Colonic mucosa (tissue), 4 donors: ENCODE measurements at regions not wholly inside any gene's neighbourhood (a gene's known extent, or its start where the extent isn't known, plus 50 kb on each side); places are given as distances from the start of the nearest gene placed in this dataset.
A peak's percentile ranks its signal among the peaks of the same experiment; 100 is the strongest.

Source experiments
- DNase-seq: peaks from one replicate; pipeline ENCODE4 v3.0.0-alpha.2; 2020
- H3K27ac ChIP-seq: fragments of 200-600 bp; one replicate; pipeline ENCODE4 v1.8.0; 2021
- H3K27me3 ChIP-seq: fragments of 200-600 bp; one replicate; pipeline ENCODE4 v1.8.0; 2021
- H3K36me3 ChIP-seq: fragments of 200-600 bp; one replicate; pipeline ENCODE4 v1.8.0; 2021
- H3K4me1 ChIP-seq: fragments of 200-600 bp; one replicate; pipeline ENCODE4 v1.8.0; 2021; ENCODE audit warnings: mild to moderate bottlenecking
- H3K4me3 ChIP-seq: fragments of 200-600 bp; one replicate; pipeline ENCODE4 v1.8.0; 2021
- H3K9ac ChIP-seq, 2 donors: one replicate each; pipeline ENCODE4 v1.7.0; 2013; ENCODE audit warnings: control low read depth in 2 of 2, low read depth in 2 of 2, low read length in 2 of 2
- H3K9me3 ChIP-seq: fragments of 200-600 bp; one replicate; pipeline ENCODE4 v1.8.0; 2021
- CTCF ChIP-seq: fragments of 200-600 bp; IDR thresholded peaks from one replicate; pipeline ENCODE4 v1.8.0; 2022; ENCODE audit warnings: antibody characterized with exemption, mild to moderate bottlenecking
- intact Hi-C: fragments of 100-400 bp; cut with DNase I; formaldehyde crosslinking; loops from one replicate; pipeline ENCODE4 v1.14.1; 2022
- donor health status: healthy.
- donor health status: DM: no; HTN: no; CAD: no.
- donor health status: DM: no; HTN: no; CAD: no.

GRCh38 chr22:47465222-47465621, 702.8 kb downstream of the TBC1D22A start:
- H3K9me3 ChIP-seq = no peaks in the 10 kb centered on the region
- H3K4me3 ChIP-seq = no peak overlapping the region
- intact Hi-C loops = no loop called here
- no peak for TF ChIP-seq CTCF
- DNase-seq = no peak
- H3K4me1 ChIP-seq = no peaks in the 10 kb centered on the region
- H3K9ac ChIP-seq = no peak overlapping the region
- no peaks in the 10 kb centered on the region for H3K36me3 ChIP-seq
- no peaks in the 10 kb centered on the region for H3K27me3 ChIP-seq
- no peak overlapping the region for H3K27ac ChIP-seq

- Histone ChIP-seq H3K4me1 (no peaks in the 10 kb centered on the region), H3K9me3 (no peaks in the 10 kb centered on the region), H3K9ac (no peak overlapping the region), H3K27ac (no peak overlapping the region), H3K27me3 (no peaks in the 10 kb centered on the region), H3K4me3 (no peak overlapping the region), H3K36me3 (no peaks in the 10 kb centered on the region)
- no peak for TF ChIP-seq CTCF
- intact Hi-C loops = no loop called here
- no peak for DNase-seq
Measured at GRCh38 chr22:47463220-47463619, 700.8 kb downstream of the TBC1D22A start.

GRCh38 chr22:47460861-47461260, 698.4 kb downstream of the TBC1D22A start:
- TF ChIP-seq CTCF = no peak
- H3K27ac ChIP-seq = no peak overlapping the region

GRCh38 chr22:47460176-47460575, 697.7 kb downstream of the TBC1D22A start:
- Histone ChIP-seq H3K4me1 (no peaks in the 10 kb centered on the region), H3K36me3 (no peaks in the 10 kb centered on the region), H3K4me3 (no peak overlapping the region), H3K9ac (no peak overlapping the region), H3K27ac (no peak overlapping the region), H3K27me3 (no peaks in the 10 kb centered on the region), H3K9me3 (no peaks in the 10 kb centered on the region)
- no peak for DNase-seq
- no peak for TF ChIP-seq CTCF
- intact Hi-C loops = no loop called here

More at GRCh38 chr22:47460861-47461260, 698.4 kb downstream of the TBC1D22A start:
- no peak for DNase-seq
- Histone ChIP-seq H3K4me3 (no peak overlapping the region), H3K36me3 (no peaks in the 10 kb centered on the region), H3K9ac (no peak overlapping the region), H3K4me1 (no peaks in the 10 kb centered on the region), H3K27me3 (no peaks in the 10 kb centered on the region), H3K9me3 (no peaks in the 10 kb centered on the region)
- intact Hi-C loops = no loop called here

- intact Hi-C loops = no loop called here
- no peaks in the 10 kb centered on the region for H3K9me3 ChIP-seq
- no peaks in the 10 kb centered on the region for H3K27me3 ChIP-seq
- TF ChIP-seq CTCF = no peak
- H3K9ac ChIP-seq = no peak overlapping the region
- H3K4me1 ChIP-seq = no peaks in the 10 kb centered on the region
- peak; percentile 10 for DNase-seq
- no peaks in the 10 kb centered on the region for H3K36me3 ChIP-seq
- H3K27ac ChIP-seq = no peak overlapping the region
- no peak overlapping the region for H3K4me3 ChIP-seq
Measured at GRCh38 chr22:47458348-47458747, 695.9 kb downstream of the TBC1D22A start.
